Cardiac fibroblast (primary cell): ENCODE measurements at regions not wholly inside any gene's neighbourhood (a gene's known extent, or its start where the extent isn't known, plus 50 kb on each side); places are given as distances from the start of the nearest gene placed in this dataset.
A peak's percentile ranks its signal among the peaks of the same experiment; 100 is the strongest.

Experiments used
- DNase-seq, 2 donors: peaks; one replicate each; pipeline versions ENCODE4 v3.0.0 to v3.0.0-alpha.2; 2010; ENCODE audit warnings: low read depth in 2 of 2
- H3K4me3 ChIP-seq, 2 donors: replicated peaks in 1 of 2; 1 replicate in 1 of 2; 2 replicates in 1 of 2; pipeline ENCODE4 v1.5.1; 2011; ENCODE audit warnings: low read depth in 2 of 2, low read length in 2 of 2, mild to moderate bottlenecking in 2 of 2, moderate library complexity in 1 of 2
- CTCF ChIP-seq: IDR thresholded peaks from one replicate; pipeline ENCODE4 v1.5.1; 2011; ENCODE audit warnings: low read depth, mild to moderate bottlenecking, low read length, inconsistent platforms

- no peak for DNase-seq
- no peak for TF ChIP-seq CTCF
- no peak overlapping the region for H3K4me3 ChIP-seq
Measured at GRCh38 chr6:84929212-84929611, 164.8 kb upstream of the TBX18 start.

- no peak overlapping the region for H3K4me3 ChIP-seq
- peak in 1 of 2 donors; percentile 20 for DNase-seq
- TF ChIP-seq CTCF: no peak
Measured at GRCh38 chr6:84927551-84927950, 163.2 kb upstream of the TBX18 start.

- no peak for TF ChIP-seq CTCF
Measured at GRCh38 chr6:84926189-84927155, 162.1 kb upstream of the TBX18 start.

GRCh38 chr6:84921891-84922290 lies 157.5 kb upstream of the TBX18 start:
- no peak for TF ChIP-seq CTCF
- peak in 1 of 2 donors; percentile 16 for DNase-seq
- no peak overlapping the region for H3K4me3 ChIP-seq

More at GRCh38 chr6:84926189-84927155, 162.1 kb upstream of the TBX18 start:
- no peak overlapping the region for H3K4me3 ChIP-seq
- peak; percentile 26 to 70 for DNase-seq

GRCh38 chr6:84920021-84920420 lies 155.6 kb upstream of the TBX18 start:
- H3K4me3 ChIP-seq: no peak overlapping the region
- TF ChIP-seq CTCF: no peak
- DNase-seq: no peak

- DNase-seq: no peak
- no peak overlapping the region for H3K4me3 ChIP-seq
- no peak for TF ChIP-seq CTCF
Measured at GRCh38 chr6:84916704-84917103, 152.3 kb upstream of the TBX18 start.
